ENCODE measurements at regions not wholly inside any gene's neighbourhood (a gene's known extent, or its start where the extent isn't known, plus 50 kb on each side); places are given as distances from the start of the nearest gene placed in this dataset.

DNA sequence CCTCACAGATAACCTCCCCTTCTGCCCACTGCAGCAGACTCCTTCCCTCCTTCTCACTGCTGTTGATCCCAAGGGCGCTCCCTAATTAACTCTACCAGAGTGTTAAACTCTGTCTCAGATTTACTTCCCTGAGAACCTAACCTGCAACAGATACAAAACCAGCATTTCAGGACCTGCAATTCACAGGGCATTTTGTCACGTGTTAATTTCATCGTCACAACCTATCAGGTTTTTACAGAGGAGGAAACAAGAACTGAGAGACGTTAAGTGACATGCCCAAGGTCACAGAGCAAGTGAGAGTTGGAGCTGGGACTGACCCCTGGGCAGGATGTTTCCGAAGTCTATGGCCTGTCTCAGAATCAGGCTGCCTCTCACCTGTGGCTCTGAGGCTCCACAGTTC lies 223.9 kb downstream of the UACA start:
- H3K9me3 ChIP-seq (ENCODE audit: control insufficient read depth in 2 of 2, insufficient read depth in 1 of 2, low read depth in 1 of 2, low read length in 1 of 2), result no peaks in the 10 kb centered on the region
- H3K36me3 ChIP-seq (ENCODE audit: control insufficient read depth in 2 of 2, insufficient read depth in 2 of 2, low read length in 1 of 2), result no peaks in the 10 kb centered on the region
- H3K4me1 ChIP-seq (ENCODE audit: control insufficient read depth in 2 of 2, insufficient read depth in 2 of 2, low read length in 1 of 2), result peaks cover 0 to 2% of the 10 kb centered on the region in 2 donors
- H3K27ac ChIP-seq (ENCODE audit: low read depth in 2 of 2, low read length in 1 of 2), result no peak overlapping the region
- 80 to 86% methylated on average over 5 of the region's 5 CpGs for WGBS, 2 donors
- no peaks in the 10 kb centered on the region for H3K27me3 ChIP-seq (ENCODE audit: control insufficient read depth in 1 of 2, insufficient read depth in 2 of 2, low read length in 2 of 2)
- no peak overlapping the region for H3K4me3 ChIP-seq (ENCODE audit: low read depth in 1 of 2, low read length in 2 of 2)

DNA sequence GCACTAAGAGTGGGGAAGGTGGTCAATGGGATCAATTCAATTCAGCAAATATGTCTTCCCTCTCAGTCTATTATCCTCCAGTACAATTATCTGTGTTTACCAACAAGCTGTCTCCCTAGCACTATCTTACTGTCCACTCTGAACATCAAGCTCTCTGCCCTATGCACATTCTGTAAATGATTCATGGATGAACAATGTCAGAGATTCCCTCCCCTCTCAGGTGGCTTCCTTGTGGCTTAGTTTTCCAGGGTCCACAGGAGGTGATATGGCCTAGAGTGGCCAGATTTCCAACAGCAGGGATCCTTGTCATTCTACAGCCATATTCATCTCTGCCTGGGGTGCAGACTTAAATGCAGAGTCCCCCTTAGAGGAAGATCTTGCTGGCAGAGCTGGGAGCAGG lies 225.1 kb downstream of the UACA start:
- Histone ChIP-seq H3K27me3 (ENCODE audit: control insufficient read depth in 1 of 2, insufficient read depth in 2 of 2, low read length in 2 of 2) (no peaks in the 10 kb centered on the region), H3K36me3 (ENCODE audit: control insufficient read depth in 2 of 2, insufficient read depth in 2 of 2, low read length in 1 of 2) (no peaks in the 10 kb centered on the region), H3K27ac (ENCODE audit: low read depth in 2 of 2, low read length in 1 of 2) (no peak overlapping the region), H3K4me3 (ENCODE audit: low read depth in 1 of 2, low read length in 2 of 2) (no peak overlapping the region), H3K9me3 (ENCODE audit: control insufficient read depth in 2 of 2, insufficient read depth in 1 of 2, low read depth in 1 of 2, low read length in 1 of 2) (no peaks in the 10 kb centered on the region), H3K4me1 (ENCODE audit: control insufficient read depth in 2 of 2, insufficient read depth in 2 of 2, low read length in 1 of 2) (peaks cover 0 to 2% of the 10 kb centered on the region in 2 donors)

DNA sequence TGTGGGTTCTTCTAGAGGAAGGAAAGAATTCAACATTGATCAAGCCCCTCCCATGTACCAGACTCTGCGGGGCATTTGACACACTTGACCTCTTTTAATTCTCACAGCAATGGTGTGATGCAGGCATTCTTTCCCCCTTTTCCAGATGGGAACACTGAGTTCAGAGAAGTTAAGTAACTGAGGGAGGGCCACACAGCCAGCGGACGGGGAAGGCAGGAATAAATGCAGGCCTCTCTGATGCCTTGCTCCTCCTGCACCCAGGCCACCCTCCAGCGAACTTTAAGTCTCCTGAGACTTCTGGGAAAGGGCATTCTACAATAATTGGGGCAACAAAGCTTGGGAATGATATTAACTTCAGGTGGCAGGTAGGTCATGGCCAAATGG lies 227.4 kb downstream of the UACA start:
- Histone ChIP-seq H3K27ac (ENCODE audit: low read depth in 2 of 2, low read length in 1 of 2) (no peak overlapping the region), H3K4me3 (ENCODE audit: low read depth in 1 of 2, low read length in 2 of 2) (no peak overlapping the region), H3K4me1 (ENCODE audit: control insufficient read depth in 2 of 2, insufficient read depth in 2 of 2, low read length in 1 of 2) (peaks cover 0 to 2% of the 10 kb centered on the region in 2 donors), H3K36me3 (ENCODE audit: control insufficient read depth in 2 of 2, insufficient read depth in 2 of 2, low read length in 1 of 2) (no peaks in the 10 kb centered on the region), H3K9me3 (ENCODE audit: control insufficient read depth in 2 of 2, insufficient read depth in 1 of 2, low read depth in 1 of 2, low read length in 1 of 2) (no peaks in the 10 kb centered on the region), H3K27me3 (ENCODE audit: control insufficient read depth in 1 of 2, insufficient read depth in 2 of 2, low read length in 2 of 2) (no peaks in the 10 kb centered on the region)
- WGBS, 2 donors, result 86% methylated on average over 4 of the region's 4 CpGs

DNA sequence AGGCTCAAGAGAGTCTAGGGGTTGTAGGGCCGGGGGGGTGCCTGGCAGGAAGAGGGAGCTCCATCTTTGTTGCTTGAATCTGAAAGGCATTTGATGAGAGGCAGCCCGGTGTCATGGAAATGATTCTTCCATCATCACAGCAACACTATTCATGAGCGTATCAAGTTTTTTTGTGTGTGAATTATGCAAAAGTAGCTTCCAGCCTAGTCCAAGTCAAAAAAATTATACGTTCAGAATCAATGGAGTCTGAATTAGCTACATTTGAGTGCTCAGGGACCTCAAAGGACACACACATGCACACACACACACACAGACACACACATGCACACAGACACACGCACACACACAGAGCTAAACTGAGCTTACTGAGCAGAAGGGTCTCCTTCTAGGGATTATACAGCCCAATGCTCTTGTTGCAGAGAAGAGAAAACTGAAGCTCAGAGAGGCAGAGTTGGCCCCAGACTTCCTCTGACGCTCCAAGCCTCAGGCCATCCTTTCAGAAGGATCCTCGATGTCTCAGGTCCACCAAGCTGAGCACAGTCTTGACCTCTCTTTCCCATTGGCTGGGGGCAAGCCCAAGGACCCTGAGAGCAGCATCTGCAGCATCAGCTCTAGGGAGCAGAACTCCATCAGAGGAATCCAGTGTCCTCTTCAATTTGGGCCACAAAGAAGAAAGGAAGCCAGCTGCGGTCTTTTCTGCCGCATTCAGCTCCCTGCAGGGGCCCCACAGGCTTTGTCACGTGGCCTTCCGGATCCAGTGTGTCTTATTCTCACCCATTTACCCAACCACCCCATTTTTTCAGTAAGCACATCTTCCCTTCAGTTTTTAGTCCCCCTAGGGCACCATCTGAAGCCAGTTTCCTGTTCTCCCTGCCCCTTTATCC lies 228.0 kb downstream of the UACA start:
- 62 to 75% methylated on average over 11 of the region's 11 CpGs for WGBS, 2 donors
- no peaks in the 10 kb centered on the region for H3K27me3 ChIP-seq (ENCODE audit: control insufficient read depth in 1 of 2, insufficient read depth in 2 of 2, low read length in 2 of 2)
- peaks cover 0 to 2% of the 10 kb centered on the region in 2 donors for H3K4me1 ChIP-seq (ENCODE audit: control insufficient read depth in 2 of 2, insufficient read depth in 2 of 2, low read length in 1 of 2)
- H3K36me3 ChIP-seq (ENCODE audit: control insufficient read depth in 2 of 2, insufficient read depth in 2 of 2, low read length in 1 of 2), result no peaks in the 10 kb centered on the region
- H3K4me3 ChIP-seq (ENCODE audit: low read depth in 1 of 2, low read length in 2 of 2), result no peak overlapping the region
- no peak overlapping the region for H3K27ac ChIP-seq (ENCODE audit: low read depth in 2 of 2, low read length in 1 of 2)
- H3K9me3 ChIP-seq (ENCODE audit: control insufficient read depth in 2 of 2, insufficient read depth in 1 of 2, low read depth in 1 of 2, low read length in 1 of 2), result no peaks in the 10 kb centered on the region

DNA sequence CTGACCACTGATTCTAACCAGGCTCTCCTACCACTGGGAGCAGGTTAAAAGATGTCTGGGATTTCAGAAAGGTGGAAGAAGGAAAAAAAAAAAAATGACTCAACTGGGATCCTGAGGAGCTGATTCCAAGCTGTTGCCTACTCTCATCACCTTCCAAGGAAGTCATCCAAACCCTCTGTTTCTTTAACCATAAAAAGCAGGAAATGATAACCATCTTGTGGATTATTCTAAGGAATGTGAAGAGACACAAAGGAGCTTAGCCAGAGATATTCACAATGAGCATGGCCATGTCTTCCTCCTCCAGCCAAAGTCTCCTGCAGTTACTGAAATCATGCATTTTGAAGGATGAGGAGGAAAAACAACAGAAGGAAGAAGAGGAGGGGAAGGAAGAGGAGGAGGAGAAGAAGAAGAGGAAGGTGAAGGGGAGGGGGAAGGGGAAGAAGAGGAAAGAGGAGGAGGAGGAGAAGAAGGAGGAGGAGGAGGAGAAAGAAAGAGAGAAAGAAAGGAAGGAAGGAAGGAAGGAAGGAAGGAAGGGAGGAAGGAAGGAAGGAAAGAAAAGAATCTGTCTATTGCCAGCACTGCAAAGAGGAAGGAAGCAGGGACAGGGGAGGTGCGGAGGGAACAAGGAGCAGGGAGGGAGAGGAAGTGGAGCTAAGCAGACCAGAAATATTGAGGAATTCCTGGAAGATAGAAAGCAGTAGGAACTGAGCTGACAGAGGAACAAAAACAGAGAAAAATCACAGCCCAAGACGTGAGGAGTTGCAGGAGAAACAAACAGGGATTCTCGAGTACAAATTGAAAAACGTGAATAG lies 229.2 kb downstream of the UACA start:
- 65 to 68% methylated on average over 4 of the region's 4 CpGs for WGBS, 2 donors
- H3K36me3 ChIP-seq (ENCODE audit: control insufficient read depth in 2 of 2, insufficient read depth in 2 of 2, low read length in 1 of 2), result no peaks in the 10 kb centered on the region
- no peak overlapping the region for H3K4me3 ChIP-seq (ENCODE audit: low read depth in 1 of 2, low read length in 2 of 2)
- H3K27me3 ChIP-seq (ENCODE audit: control insufficient read depth in 1 of 2, insufficient read depth in 2 of 2, low read length in 2 of 2), result no peaks in the 10 kb centered on the region
- no peak overlapping the region for H3K27ac ChIP-seq (ENCODE audit: low read depth in 2 of 2, low read length in 1 of 2)
- no peaks in the 10 kb centered on the region for H3K9me3 ChIP-seq (ENCODE audit: control insufficient read depth in 2 of 2, insufficient read depth in 1 of 2, low read depth in 1 of 2, low read length in 1 of 2)
- peaks cover 0 to 2% of the 10 kb centered on the region in 2 donors for H3K4me1 ChIP-seq (ENCODE audit: control insufficient read depth in 2 of 2, insufficient read depth in 2 of 2, low read length in 1 of 2)

DNA sequence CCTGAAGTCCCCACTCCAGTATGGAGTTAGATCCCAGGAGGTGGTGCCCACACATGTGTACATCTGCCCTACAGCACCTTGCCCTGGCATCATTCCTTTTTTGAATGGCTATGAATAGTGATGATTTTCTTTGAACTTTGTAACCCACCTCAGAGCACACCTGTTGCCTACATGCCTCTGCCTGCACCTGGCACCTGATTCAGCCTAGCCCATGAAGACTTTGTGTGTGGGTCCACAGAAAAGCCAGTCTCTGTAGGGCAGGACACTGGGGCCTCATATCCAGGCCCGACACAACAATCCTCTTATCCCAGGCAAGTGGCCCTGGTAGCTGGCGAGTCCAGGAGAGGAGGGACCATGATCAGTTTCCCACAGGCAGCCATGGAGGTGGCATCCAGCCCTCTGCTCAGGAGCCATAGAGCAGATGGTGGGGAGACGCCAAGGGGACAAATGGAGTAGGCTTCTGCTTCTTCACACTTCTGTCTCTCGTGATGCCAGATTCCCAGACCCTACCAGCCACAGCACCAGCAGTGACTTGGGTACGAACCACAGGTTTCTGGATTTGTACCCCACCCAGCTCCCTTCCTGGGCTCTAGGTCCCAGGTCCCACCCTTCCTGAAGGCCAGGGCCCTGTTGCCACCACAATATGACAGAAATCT lies 230.7 kb downstream of the UACA start:
- no peaks in the 10 kb centered on the region for H3K36me3 ChIP-seq (ENCODE audit: control insufficient read depth in 2 of 2, insufficient read depth in 2 of 2, low read length in 1 of 2)
- H3K9me3 ChIP-seq (ENCODE audit: control insufficient read depth in 2 of 2, insufficient read depth in 1 of 2, low read depth in 1 of 2, low read length in 1 of 2), result no peaks in the 10 kb centered on the region
- no peak overlapping the region for H3K27ac ChIP-seq (ENCODE audit: low read depth in 2 of 2, low read length in 1 of 2)
- 71 to 89% methylated on average over 5 of the region's 5 CpGs for WGBS, 2 donors
- no peak overlapping the region for H3K4me3 ChIP-seq (ENCODE audit: low read depth in 1 of 2, low read length in 2 of 2)
- no peaks in the 10 kb centered on the region for H3K27me3 ChIP-seq (ENCODE audit: control insufficient read depth in 1 of 2, insufficient read depth in 2 of 2, low read length in 2 of 2)
- no peaks in the 10 kb centered on the region for H3K4me1 ChIP-seq (ENCODE audit: control insufficient read depth in 2 of 2, insufficient read depth in 2 of 2, low read length in 1 of 2)

DNA sequence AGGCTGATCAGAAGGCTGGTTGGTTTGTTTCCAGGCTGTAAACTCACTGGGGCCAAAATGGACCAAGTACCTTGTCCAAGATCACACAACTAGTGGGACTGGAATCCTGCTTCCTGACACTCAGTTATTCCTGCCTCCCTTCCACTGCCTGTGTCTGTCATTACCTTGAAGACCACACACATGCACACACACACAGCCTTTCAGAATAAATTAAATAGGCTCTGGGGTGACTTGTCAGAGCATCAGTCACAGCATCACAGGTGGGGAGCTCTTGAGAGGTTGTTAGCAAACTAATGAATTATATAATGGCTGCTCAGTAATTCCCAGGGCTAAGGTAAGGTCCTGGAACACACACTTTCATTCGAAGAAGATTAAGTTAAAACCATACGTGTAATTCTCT lies 231.8 kb downstream of the UACA start:
- Histone ChIP-seq H3K9me3 (ENCODE audit: control insufficient read depth in 2 of 2, insufficient read depth in 1 of 2, low read depth in 1 of 2, low read length in 1 of 2) (no peaks in the 10 kb centered on the region), H3K4me3 (ENCODE audit: low read depth in 1 of 2, low read length in 2 of 2) (no peak overlapping the region), H3K27ac (ENCODE audit: low read depth in 2 of 2, low read length in 1 of 2) (no peak overlapping the region), H3K36me3 (ENCODE audit: control insufficient read depth in 2 of 2, insufficient read depth in 2 of 2, low read length in 1 of 2) (no peaks in the 10 kb centered on the region), H3K27me3 (ENCODE audit: control insufficient read depth in 1 of 2, insufficient read depth in 2 of 2, low read length in 2 of 2) (no peaks in the 10 kb centered on the region), H3K4me1 (ENCODE audit: control insufficient read depth in 2 of 2, insufficient read depth in 2 of 2, low read length in 1 of 2) (no peaks in the 10 kb centered on the region)
- 54 to 64% methylated on average over 2 of the region's 2 CpGs for WGBS, 2 donors

DNA sequence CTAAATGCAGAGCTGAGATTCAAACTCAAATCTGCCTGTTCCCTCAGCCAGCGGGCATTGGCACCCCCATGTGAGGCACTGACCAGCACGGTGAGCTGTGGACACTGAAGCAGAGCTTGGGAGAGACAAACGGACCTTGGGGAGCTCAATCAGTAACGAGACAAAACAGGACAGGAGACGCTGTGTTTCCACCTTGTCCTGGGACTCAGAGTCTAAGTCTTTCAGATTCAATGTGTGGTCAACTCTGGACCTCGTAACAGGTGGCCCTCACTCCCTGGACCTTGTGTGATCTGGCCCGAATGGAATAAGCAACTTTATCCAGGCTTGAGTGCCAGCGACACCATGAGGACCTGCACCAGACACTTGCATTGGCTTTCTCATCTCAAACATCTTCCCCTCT lies 232.5 kb downstream of the UACA start:
- H3K9me3 ChIP-seq (ENCODE audit: control insufficient read depth in 2 of 2, insufficient read depth in 1 of 2, low read depth in 1 of 2, low read length in 1 of 2), result no peaks in the 10 kb centered on the region
- no peaks in the 10 kb centered on the region for H3K4me1 ChIP-seq (ENCODE audit: control insufficient read depth in 2 of 2, insufficient read depth in 2 of 2, low read length in 1 of 2)
- H3K27me3 ChIP-seq (ENCODE audit: control insufficient read depth in 1 of 2, insufficient read depth in 2 of 2, low read length in 2 of 2), result no peaks in the 10 kb centered on the region
- no peak overlapping the region for H3K27ac ChIP-seq (ENCODE audit: low read depth in 2 of 2, low read length in 1 of 2)
- WGBS, 2 donors, result 84 to 94% methylated on average over 8 of the region's 8 CpGs
- no peak overlapping the region for H3K4me3 ChIP-seq (ENCODE audit: low read depth in 1 of 2, low read length in 2 of 2)
- no peaks in the 10 kb centered on the region for H3K36me3 ChIP-seq (ENCODE audit: control insufficient read depth in 2 of 2, insufficient read depth in 2 of 2, low read length in 1 of 2)

DNA sequence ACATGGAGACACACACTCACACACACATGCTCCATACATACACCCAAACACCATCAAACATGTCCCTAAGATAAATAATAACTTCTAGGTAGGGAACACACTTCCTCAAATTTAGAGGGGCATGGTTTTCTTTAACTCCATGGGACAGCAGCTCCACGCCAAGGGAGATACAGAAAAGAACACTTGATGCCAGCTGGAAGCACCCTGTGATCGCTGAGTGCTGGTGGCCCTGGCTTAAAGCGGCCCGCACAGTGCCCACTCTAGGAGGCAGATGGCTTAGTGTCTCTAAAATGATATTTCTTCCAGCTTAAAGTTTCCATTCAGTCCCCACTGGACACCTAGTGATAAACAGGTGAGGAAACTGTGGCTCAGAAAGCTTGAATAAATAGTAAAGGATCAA lies 232.9 kb downstream of the UACA start:
- no peak overlapping the region for H3K27ac ChIP-seq (ENCODE audit: low read depth in 2 of 2, low read length in 1 of 2)
- 84% methylated on average over 4 of the region's 4 CpGs for WGBS, 2 donors
- no peak overlapping the region for H3K4me3 ChIP-seq (ENCODE audit: low read depth in 1 of 2, low read length in 2 of 2)
- no peaks in the 10 kb centered on the region for H3K27me3 ChIP-seq (ENCODE audit: control insufficient read depth in 1 of 2, insufficient read depth in 2 of 2, low read length in 2 of 2)
- no peaks in the 10 kb centered on the region for H3K9me3 ChIP-seq (ENCODE audit: control insufficient read depth in 2 of 2, insufficient read depth in 1 of 2, low read depth in 1 of 2, low read length in 1 of 2)
- no peaks in the 10 kb centered on the region for H3K36me3 ChIP-seq (ENCODE audit: control insufficient read depth in 2 of 2, insufficient read depth in 2 of 2, low read length in 1 of 2)
- H3K4me1 ChIP-seq (ENCODE audit: control insufficient read depth in 2 of 2, insufficient read depth in 2 of 2, low read length in 1 of 2), result no peaks in the 10 kb centered on the region

All from esophagus (tissue), 2 donors.